Suprapubic skin (tissue), 3 donors: ENCODE measurements at regions not wholly inside any gene's neighbourhood (a gene's known extent, or its start where the extent isn't known, plus 50 kb on each side); places are given as distances from the start of the nearest gene placed in this dataset.

Experiments
- CTCF ChIP-seq, 2 donors: fragments of 200-600 bp in 1 of 2; fragments of 450-650 bp in 1 of 2; sonication (generic) in 1 of 2; IDR thresholded peaks; one replicate each; pipeline ENCODE4 v1.5.1; 2016 to 2019; ENCODE audit warnings: antibody characterized with exemption in 2 of 2, mild to moderate bottlenecking in 1 of 2, moderate library complexity in 1 of 2
- POLR2A ChIP-seq, 2 donors: fragments of 450-650 bp; IDR thresholded peaks; one replicate each; pipeline ENCODE4 v1.6.1; 2017; ENCODE audit warnings: antibody characterized with exemption in 2 of 2, mild to moderate bottlenecking in 2 of 2, moderate library complexity in 2 of 2

GRCh38 chr18:42242758-42243157 lies 287.7 kb downstream of the PIK3C3 start:
- TF ChIP-seq CTCF (IDR thresholded peaks at IDR 0.05) (no peak), POLR2A (IDR thresholded peaks at IDR 0.05) (no peak)
